GM19023 (cell line): ENCODE measurements at regions not wholly inside any gene's neighbourhood (a gene's known extent, or its start where the extent isn't known, plus 50 kb on each side); places are given as distances from the start of the nearest gene placed in this dataset.

ENCODE experiments used
- ATAC-seq: cut with Tn5 transposase; IDR thresholded peaks from one replicate; pipeline ENCODE4 v1.9.1; 2021; ENCODE audit warnings: mild to moderate bottlenecking, moderate library complexity; ENCODE audit not compliant: unreplicated experiment

DNA sequence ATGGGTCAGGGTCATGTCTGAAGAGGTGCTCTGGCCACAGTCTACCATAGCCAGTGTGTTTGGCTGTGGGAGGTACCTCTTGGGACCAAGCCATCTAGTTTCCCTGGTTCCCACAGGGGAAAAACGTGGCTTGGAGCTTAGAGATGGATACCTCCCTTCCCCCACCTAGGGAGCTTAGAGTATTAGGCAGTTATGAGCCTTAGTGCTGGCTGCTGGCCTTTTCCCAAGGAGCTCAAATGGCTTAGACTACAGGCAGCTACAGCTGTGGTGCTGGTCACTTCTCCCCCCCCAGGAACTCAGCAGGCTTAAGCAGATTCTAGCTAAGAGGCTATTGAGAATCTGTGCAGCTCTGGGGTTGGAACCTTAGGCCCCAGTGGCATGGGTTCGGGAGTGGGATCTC, 591.2 kb downstream of the NSUN3 start:
- no peak for ATAC-seq

DNA sequence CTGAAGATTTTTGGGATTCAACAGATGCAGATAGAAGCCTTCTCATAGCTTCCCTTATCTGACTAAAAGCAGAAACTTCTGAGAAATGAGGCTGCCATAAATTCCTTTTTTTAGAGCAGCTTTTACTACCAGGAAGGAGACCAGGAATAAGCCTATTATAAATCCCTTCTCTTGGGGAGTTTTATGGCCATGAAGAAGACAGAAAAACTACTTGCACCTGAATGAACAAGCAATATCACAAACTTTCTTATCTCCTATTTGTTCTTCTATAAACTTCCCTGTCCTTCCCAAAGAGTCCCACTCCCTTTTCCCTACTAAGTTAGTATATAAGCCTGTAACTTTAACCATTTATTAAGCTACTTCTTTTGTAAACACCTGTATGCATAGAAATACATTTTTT, 603.1 kb downstream of the NSUN3 start:
- no peak for ATAC-seq

DNA sequence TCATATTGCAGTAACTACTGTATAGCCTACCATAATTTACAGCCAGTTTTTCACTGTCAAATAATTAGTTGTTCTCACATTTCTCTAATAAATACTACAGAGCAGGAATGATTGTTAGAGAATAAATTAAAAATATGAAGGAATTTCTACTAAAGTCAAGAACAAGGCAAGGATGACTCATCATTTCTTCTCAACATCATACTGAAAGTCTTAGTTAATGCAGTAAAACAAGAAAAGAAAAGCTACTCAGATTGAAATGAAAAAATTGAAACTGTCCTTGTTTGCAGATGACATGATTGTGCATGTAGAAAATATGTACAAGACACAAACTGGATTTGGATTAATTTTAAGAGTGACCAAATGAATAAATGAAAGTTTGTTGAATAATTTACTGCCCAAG, 608.2 kb downstream of the NSUN3 start:
- no peak for ATAC-seq

DNA sequence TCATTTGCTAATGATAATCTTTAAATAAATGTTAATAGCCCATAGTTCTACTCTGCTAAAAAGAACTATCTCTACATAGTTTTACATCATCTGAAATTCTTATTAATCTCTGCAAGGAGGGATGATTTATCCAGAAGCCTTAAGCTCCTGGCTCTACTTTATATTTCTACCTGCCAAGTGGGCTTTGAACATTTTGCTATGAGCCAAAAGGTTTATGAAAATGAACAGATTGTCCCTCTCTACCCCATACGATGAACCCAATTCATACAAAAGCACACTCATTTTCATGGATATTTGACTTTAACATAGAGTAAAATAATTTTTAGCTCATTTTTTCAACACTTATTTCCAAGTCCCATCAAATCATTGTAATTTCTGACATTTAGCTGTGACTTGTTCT, 611.0 kb downstream of the NSUN3 start:
- ATAC-seq: no peak

DNA sequence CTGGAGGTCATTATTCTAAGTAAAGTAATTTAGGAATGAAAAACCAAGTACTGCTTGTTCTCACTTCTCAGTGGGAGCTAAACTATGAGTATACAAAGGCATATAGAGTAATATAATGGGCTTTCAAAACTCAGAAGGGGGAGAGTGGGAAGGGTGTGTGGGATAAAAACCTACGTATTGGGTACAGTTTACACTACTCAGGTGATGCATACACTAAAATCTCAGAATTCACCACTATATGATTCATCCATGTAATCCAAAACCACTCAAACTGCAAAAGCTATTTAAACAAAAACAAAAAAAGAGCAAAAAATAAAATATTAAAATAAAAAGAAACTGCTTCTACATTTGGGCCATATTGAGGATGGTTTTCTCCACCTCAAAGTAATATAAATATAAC, 623.3 kb downstream of the NSUN3 start:
- no peak for ATAC-seq

DNA sequence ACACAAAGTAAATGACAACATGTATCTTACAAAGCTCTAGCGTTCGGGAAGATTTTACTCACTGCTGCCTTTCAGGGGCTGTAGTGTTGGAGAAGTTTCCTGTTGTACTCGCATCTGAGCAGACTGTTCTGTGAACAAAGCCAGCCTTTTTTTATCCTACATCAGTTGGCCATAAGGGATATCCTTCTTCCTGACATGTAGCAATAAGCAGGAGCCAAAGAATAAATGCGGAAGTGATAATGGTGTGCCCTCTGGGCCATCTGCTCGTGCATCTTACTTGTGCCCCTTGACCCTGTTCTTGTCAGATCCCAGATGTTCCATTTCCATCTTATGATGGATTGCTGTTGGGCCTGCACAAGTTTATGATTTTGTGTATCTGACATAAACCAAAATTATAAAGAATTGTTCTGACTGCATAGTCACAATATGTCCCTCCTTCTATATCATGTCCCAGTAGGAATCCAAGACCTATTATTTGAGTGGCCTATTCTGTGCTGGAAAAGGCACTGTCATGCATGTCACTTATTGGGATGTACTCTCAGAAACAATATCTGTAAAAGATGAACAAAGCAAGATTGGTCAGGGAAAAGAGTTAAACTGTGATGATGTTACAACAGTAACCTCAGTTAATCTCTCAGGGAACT, 631.3 kb downstream of the NSUN3 start:
- no peak for ATAC-seq

DNA sequence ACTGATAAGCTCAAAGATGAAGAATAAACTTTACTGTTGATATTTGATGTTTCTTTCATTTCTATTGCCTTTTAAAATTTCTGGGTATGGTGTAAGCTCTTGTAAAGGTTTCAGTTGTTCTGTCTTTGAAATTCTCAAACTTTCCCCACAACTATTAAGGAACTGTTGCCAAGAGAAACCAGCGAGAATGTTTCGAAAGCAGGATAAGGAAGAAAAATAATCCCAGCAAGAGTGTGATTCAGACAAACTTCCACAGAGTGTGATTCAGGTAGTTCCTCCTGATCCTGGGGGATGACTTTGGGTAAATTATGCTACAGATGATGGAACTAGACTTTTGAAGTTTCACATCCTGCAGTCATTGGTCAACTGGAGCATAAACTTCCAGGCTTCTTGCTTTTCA, 632.0 kb downstream of the NSUN3 start:
- no peak for ATAC-seq

DNA sequence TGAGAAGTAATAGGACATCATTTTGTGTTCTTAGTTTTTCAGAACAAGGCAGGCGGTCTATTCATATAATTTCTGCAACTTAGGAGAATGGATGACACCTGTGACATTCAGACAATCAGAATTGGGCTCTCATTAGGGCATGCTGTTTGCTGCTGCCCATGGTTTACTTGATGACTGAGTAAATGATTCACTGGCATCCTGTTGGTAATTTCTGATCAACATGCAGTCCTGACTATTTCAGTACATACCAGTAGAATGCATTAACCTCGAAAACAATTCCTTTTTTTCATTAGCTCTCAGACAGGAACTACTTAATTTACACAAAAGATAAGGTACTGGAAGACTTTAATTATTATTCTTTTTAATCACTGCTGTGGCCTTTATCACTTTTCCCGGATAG, 641.6 kb downstream of the NSUN3 start:
- ATAC-seq: no peak

DNA sequence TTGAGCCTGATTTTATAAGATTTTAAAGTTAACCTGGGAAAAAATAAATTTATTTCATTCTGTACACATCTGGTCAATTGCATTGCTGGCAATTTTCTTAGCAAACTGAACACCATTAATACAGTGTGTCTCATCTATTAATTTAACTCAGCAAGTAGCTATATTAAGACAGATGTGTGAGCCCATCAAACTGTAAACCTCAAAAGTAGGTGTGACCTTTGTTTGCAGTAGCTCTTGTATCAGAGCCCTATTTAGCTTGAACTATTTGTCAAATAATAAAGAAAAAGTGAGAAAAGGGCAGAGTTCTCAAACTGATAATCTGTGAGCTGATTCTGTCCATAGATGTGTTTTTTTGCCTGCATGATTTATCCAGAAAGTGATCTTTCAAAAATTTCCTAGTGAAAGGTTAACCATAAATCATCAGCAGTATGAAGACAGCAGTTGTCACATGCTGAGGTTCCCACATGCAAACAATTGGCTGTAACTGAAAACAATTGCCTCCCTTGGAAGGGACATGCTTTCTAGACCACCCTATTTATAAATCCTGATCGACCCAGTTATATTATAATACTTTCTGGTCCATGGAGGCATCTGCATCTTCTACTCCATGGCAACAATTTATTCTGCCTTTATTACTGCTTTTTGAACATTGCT, 646.5 kb downstream of the NSUN3 start:
- ATAC-seq: no peak

DNA sequence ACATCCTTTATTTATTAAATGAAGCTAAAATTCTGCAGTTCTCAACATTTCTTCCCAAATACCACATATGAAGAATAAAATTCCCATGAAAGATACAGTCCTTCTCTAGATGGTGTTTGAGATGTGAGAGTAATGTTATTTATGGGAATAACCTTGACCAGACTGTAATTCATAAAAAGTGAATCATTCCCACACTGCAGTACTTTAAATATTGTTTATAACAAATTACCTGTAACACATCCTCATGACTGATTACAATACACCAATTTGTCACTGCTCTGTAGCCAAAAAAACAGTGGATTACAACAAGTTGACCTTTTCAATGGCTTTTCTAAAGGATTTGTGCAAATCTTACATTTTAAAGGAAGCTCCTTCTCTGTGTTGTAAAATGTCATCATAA, 651.3 kb downstream of the NSUN3 start:
- ATAC-seq: no peak

DNA sequence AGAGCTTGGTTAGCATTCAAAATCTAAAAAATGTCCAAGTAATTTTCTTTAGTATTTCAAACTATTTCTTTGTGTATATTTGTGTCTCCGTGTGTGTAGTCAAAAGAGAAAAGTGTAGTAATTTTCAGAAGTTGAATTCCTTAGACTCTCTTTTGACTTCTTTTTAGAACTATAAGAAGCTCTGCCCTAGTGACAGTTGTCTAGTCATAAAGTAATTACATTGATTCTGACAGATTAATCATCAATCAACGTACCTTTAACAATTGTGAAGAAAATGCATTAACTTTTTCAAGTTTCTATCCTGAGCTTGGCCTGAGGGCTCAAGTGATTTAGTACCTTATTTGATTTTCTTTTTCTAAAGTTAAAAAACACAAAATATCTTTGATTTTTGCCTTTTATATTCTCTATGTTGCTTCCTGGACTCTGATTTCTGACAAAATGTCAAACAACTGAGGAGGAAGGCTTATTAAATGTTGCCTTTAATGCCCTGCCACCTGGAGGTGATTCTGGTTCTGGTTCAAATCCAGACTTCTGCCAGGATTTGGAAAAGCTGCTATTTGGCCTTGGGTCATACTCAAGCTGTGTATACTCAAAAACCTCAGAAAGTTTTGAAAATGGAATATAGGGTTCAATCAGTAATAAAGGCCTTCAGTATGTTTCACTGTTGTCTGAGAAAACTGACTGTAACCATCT, 653.6 kb downstream of the NSUN3 start:
- no peak for ATAC-seq

DNA sequence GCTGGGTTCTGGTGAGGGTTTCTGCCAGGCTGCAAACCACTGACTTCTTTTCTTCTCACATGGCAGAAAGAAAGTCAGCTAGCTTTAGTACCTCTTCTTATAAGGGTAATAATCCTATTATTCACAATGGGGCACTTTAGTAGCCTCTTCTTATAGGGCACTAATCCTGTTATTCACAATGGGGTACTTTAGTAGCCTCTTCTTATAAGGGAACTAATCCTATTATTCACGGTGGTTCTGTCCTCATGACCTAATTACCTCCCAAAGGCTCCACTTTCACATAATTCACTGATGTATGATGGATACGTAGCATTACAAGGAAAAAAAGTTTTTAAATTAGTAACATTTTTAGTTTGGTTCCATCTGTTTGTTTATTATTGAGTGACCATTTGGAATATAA, 671.3 kb downstream of the NSUN3 start:
- no peak for ATAC-seq

DNA sequence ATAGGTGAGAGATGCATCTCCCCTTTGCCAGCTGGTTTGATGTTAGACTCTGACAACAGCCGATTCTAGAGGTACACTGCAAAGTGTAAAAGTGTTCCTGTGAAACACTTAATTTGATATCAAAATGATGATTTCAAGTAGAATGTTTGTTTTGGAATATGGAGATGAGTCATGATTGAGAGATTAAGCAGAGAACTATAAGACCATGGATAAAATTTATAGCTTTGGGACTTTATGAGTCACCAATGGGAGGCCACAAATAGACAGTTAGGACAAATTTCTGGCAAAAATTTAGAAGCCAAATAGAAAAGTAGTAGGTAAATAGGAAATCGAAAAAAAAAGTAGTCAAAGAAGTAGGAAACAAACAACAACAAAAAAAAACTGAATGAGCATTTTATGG, 672.5 kb downstream of the NSUN3 start:
- no peak for ATAC-seq

DNA sequence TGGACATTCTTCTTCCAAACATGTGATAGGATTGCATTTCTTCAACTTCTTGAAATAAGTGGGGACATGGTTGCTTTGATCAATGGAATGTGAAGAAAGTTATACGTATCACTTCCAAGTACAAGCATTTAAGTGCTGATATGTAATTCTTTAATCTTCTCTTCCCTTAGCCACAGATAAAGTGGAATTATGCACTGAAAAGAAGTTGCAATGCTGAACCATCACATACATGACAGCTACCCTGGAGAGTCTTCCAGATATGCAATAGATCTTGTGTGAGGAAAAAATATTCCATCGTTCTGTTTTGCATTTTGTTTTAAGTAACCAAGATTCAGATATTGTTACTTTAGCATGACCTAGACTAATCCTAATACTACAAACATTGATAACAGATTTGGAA, 674.3 kb downstream of the NSUN3 start:
- ATAC-seq: no peak

DNA sequence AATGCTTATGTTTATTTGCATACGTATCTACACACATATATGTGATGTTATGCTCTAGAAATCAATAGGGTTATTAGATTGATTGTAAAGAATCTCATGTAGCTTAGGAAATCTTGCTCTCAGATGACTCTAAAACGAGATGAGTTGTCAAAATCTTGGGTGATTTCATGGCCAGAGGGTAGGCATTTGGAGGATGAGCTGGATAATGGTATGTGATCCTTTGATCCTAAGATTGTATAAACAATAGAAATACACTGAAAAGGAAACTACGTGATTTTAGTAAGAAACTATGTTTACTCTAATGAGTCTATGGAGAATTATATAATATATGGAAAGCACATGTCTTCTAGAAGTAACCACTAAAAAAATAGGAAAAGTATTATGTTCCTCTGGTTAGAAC, 676.6 kb downstream of the NSUN3 start:
- ATAC-seq: no peak

DNA sequence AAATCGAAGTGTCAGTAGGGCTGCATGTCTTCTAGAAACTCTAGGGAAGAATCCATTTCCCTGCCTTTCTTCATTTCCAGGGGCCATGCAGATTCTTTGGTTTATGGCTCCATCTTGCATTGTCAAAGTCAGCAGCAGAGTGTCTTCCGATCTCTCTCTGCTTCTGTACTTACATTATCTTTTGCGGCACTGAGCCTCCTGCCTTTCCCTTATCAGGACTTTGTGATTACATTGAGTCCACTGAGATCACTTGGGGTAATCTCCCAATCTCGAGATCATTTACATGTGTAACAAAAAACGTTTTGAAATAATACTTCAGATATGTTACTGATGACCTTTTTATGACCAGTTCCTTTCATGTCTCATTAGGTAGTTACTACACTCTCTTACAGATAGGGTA, 695.9 kb downstream of the NSUN3 start:
- ATAC-seq: no peak

DNA sequence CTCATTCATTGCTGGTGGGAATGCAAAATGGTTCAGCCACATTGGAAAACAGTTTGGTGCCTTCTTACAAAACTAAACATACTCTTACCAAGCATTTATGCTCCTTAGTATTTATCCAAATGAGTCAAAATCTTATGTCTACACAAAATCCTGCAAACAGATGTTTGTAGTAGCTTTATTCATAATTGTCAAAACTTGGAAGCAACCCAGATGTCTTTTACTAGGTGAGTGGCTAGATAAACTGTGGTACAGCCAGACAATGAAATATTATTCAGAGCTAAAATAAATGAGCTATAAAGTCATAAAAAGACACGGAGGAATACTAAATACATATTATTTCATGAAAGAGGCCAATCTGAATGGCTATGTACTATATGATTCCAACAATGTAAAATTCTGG, 709.5 kb downstream of the NSUN3 start:
- ATAC-seq: no peak

DNA sequence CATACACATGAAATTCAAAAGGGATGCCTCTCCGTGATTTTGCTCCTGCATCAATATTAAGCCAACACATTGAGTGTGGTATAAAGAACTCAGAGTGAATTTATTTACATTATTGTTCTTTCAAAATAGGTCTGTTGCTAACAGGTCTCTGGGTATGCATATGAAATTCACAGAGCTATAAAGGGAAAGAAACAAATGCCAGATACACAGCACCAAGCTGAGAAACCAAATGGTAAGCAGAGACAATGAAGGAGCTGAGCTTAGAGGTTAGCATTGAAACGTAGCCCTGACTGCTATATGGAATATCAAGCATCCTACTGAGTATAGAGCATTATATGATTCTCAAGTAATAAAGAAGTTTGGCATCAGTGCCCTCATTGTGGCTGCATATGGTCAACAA, 712.9 kb downstream of the NSUN3 start:
- ATAC-seq: no peak

DNA sequence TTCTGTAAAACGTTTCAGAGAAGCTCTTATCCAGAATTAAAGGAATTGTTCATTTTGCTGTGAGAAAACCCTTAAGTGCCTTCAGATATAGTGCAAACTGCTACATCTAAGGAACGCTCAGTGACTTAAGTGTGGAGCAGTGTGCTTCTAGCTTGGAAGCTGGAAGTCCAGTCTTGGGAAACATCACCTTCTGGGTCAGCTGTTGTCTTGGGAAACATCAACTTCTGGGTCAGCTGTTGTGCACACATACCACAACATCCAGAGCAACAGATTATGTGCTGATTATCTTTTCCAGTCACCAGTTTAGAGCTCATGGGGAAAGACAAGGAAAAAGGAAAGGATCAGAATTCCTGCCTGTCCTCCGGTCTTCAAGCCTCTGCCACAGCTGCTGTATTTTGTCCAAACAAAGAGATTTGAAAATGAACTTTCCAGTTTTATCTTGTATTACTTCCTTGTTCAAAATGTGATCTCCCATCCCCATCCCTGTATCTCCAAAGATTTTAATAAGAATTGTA, 713.6 kb downstream of the NSUN3 start:
- no peak for ATAC-seq

DNA sequence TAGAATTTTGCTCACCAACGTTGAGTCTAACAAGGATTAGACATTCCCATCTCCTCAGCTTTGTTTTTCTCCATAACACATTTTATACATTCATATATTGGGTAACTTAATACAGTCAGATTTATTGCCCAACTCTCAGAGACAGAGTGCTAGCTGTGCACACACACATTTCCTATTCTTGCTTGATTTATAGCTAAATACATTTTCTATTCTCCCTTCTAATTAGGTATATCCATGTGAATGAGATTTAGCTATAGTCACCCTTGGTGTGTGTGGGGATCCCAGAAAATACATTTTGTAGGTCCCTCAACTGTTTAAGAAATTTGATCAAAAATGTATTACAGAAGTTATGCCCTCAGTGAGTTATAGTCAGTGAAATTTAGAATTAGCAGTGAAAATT, 715.4 kb downstream of the NSUN3 start:
- ATAC-seq: no peak

DNA sequence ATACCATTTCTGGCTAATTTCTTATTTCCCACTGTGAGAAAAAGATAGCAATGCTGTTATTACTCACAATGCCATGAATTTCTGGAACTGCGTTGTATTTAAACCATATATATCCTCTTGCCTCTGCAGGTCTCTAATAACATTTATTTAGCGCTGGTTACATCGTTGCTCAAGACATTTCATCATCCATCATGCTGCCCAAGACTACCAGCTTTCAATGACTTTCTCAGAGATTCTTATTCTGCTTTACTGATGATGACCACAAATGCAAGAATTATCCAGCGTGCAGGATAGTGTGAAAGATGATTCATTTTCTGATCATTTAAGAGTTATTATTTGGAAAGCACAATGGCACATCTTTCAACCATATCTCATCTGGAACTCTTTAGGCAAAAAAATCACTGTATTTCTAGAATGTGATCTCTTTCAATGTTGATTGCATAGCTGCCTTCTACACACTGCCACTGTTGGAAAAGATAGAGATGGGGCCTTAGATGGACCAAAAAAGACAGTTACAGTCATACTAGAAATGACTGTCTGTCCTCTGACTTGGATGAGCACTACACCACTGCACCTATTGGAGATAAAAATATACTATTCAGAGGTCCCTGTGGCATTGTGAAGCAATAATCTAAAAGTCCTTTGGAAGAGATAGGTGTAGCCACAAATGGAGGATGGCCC, 716.1 kb downstream of the NSUN3 start:
- no peak for ATAC-seq

DNA sequence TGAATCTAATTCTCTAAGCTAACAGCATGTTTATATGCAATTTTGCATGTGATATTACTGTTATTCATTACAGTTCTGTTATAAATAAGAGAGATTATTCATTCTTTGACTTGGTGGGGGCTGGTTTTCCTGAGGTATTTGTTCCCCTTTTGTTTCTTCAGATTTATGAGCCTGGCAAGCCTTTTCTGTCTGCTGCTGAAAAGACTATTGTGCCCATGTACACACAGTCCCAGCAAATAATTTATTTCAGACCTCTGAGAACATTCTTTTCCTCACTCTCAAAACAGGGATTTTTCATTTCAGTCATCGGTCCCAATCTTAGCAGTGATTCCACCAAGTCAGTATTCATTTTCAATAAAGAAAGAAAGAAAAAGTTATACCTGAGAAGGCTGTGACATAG, 716.8 kb downstream of the NSUN3 start:
- no peak for ATAC-seq
